A673 (cell line): ENCODE measurements at regions not wholly inside any gene's neighbourhood (a gene's known extent, or its start where the extent isn't known, plus 50 kb on each side); places are given as distances from the start of the nearest gene placed in this dataset.
A peak's percentile ranks its signal among the peaks of the same experiment; 100 is the strongest.

Experiments
- BruUV-seq: library from RNA; stranded (reverse); fragments of 400-500 nt; replicated peaks from 2 replicates; lab custom pipeline; 2021; lab: Mats Ljungman, UMichigan
- CTCF ChIA-PET: fragments of 300-600 bp; sonication (Branson Sonifier 250); formaldehyde crosslinking; loops from one replicate; lab custom pipeline; 2022; ENCODE audit warnings: antibody characterized with exemption; lab: Charles Lee
- POLR2A ChIA-PET: fragments of 300-600 bp; sonication (Branson Sonifier 250); formaldehyde crosslinking; loops from one replicate; lab custom pipeline; 2022; ENCODE audit warnings: antibody characterized with exemption; ENCODE audit not compliant: low non-redundant PET; lab: Charles Lee
- DNase-seq: peaks from one replicate; pipeline ENCODE4 v3.0.0-alpha.2; 2015; ENCODE audit warnings: low spot score
- H3K27ac ChIP-seq: fragments of 200-600 bp; sonication (generic); 2 replicates; pipeline ENCODE4 v1.5.1; 2016; ENCODE audit warnings: mixed run types, low read depth, mild to moderate bottlenecking, mixed read lengths, antibody characterized with exemption, low read length; ENCODE audit not compliant: poor library complexity, severe bottlenecking
- H3K27me3 ChIP-seq: fragments of 200-600 bp; sonication (generic); replicated peaks from 2 replicates; pipeline ENCODE4 v1.6.1; 2017; ENCODE audit warnings: mixed run types, low read depth, mild to moderate bottlenecking, mixed read lengths, antibody characterized with exemption, low read length; ENCODE audit not compliant: insufficient read depth, poor library complexity
- H3K36me3 ChIP-seq: fragments of 200-600 bp; sonication (generic); 2 replicates; pipeline ENCODE4 v1.6.1; 2016; ENCODE audit warnings: mixed run types, mild to moderate bottlenecking, mixed read lengths, antibody characterized with exemption, low read length; ENCODE audit not compliant: insufficient read depth, poor library complexity, severe bottlenecking
- H3K4me1 ChIP-seq: fragments of 200-600 bp; sonication (generic); 2 replicates; pipeline ENCODE4 v1.6.1; 2017; ENCODE audit warnings: mixed run types, mild to moderate bottlenecking, mixed read lengths, antibody characterized with exemption, low read length; ENCODE audit not compliant: insufficient read depth, poor library complexity, severe bottlenecking
- H3K4me3 ChIP-seq: fragments of 200-600 bp; sonication (generic); 2 replicates; pipeline ENCODE4 v1.5.1; 2016; ENCODE audit warnings: low read depth, mixed run types, mild to moderate bottlenecking, mixed read lengths, low read length; ENCODE audit not compliant: poor library complexity, severe bottlenecking
- H3K9me3 ChIP-seq: fragments of 200-600 bp; sonication (generic); 2 replicates; pipeline ENCODE4 v1.6.1; 2016; ENCODE audit warnings: mixed run types, low read depth, mild to moderate bottlenecking, mixed read lengths, antibody characterized with exemption, low read length; ENCODE audit not compliant: poor library complexity, severe bottlenecking
- CTCF ChIP-seq: fragments of 300-800, 200-600 bp; sonication (generic); conservative IDR thresholded peaks from 2 replicates; pipeline ENCODE4 v1.5.1; 2017; ENCODE audit warnings: low read depth, mild to moderate bottlenecking, antibody characterized with exemption, low read length, moderate library complexity, mixed read lengths
- EZH2 ChIP-seq: fragments of 200-600 bp; sonication (generic); IDR thresholded peaks from 2 replicates; pipeline ENCODE4 v1.6.1; 2017; ENCODE audit warnings: borderline replicate concordance, low read depth, mild to moderate bottlenecking, mixed read lengths, antibody characterized with exemption, low read length; ENCODE audit not compliant: poor library complexity, severe bottlenecking
- intact Hi-C: fragments of 100-400 bp; cut with micrococcal nuclease; formaldehyde crosslinking; loops from one replicate; pipeline ENCODE4 v1.10.0; 2022; ENCODE audit not compliant: unreplicated experiment

- intact Hi-C loops: no loop called here
- Histone ChIP-seq H3K27me3 (no peaks in the 10 kb centered on the region), H3K36me3 (no peaks in the 10 kb centered on the region), H3K9me3 (no peaks in the 10 kb centered on the region), H3K4me1 (peaks cover 18% of the 10 kb centered on the region), H3K27ac (no peak overlapping the region), H3K4me3 (no peak overlapping the region)
- CTCF ChIA-PET: no interaction called here
- no TSS peak for BruUV-seq
- TF ChIP-seq EZH2 (no peak), CTCF (no peak)
- no peak for DNase-seq
- POLR2A ChIA-PET: no interaction called here
These were observed 160.9 kb downstream of the VAPA start for GRCh38 chr18:10074728-10075127.

- DNase-seq: no peak
- H3K9me3 ChIP-seq: no peaks in the 10 kb centered on the region
- no peaks in the 10 kb centered on the region for H3K36me3 ChIP-seq
- no peak overlapping the region for H3K27ac ChIP-seq
- TF ChIP-seq CTCF (peak; percentile 26; the same call in 1 of the 2 replicates), EZH2 (no peak)
- no TSS peak for BruUV-seq
- H3K4me1 ChIP-seq: peaks cover 7% of the 10 kb centered on the region
- H3K4me3 ChIP-seq: no peak overlapping the region
- intact Hi-C loops: no loop called here
- H3K27me3 ChIP-seq: no peaks in the 10 kb centered on the region
- POLR2A ChIA-PET: no interaction called here
- CTCF ChIA-PET: no interaction called here
These were observed 162.8 kb downstream of the VAPA start for GRCh38 chr18:10076502-10077030.

GRCh38 chr18:10077986-10078385 lies 164.2 kb downstream of the VAPA start:
- TF ChIP-seq CTCF: no peak
- no peak for TF ChIP-seq EZH2
- Histone ChIP-seq H3K4me1 (peaks cover 4% of the 10 kb centered on the region), H3K27ac (no peak overlapping the region), H3K4me3 (no peak overlapping the region), H3K27me3 (no peaks in the 10 kb centered on the region), H3K9me3 (peaks cover 11% of the 10 kb centered on the region), H3K36me3 (no peaks in the 10 kb centered on the region)
- BruUV-seq: no TSS peak
- intact Hi-C loops: no loop called here
- POLR2A ChIA-PET: interaction anchor here (0.5 kb wide), 1 partner anchor 20 kb away, joined by 3 read pairs; no protein-coding TSS in a partner anchor
- CTCF ChIA-PET: no interaction called here
- DNase-seq: no peak
